ENCODE measurements at regions not wholly inside any gene's neighbourhood (a gene's known extent, or its start where the extent isn't known, plus 50 kb on each side); places are given as distances from the start of the nearest gene placed in this dataset.
A peak's percentile ranks its signal among the peaks of the same experiment; 100 is the strongest.

GRCh38 chr13:90869580-90869979, 477.9 kb upstream of the MIR17HG start:
- ChIA-PET CTCF (ENCODE audit: low intra/inter-chr PET ratio) (interaction anchor here (1.1 kb wide), 1 partner anchor 148 kb away, joined by 3 read pairs; no protein-coding TSS in a partner anchor), POLR2A (no interaction called here)
- DNase-seq (ENCODE audit: extremely low read depth in 1 of 4, low spot score in 3 of 4) (no peak), FAIRE-seq (no peak), ATAC-seq (no peak)
- H2AFZ ChIP-seq (ENCODE audit: low read depth, low read length), result no peak overlapping the region
- no peaks in the 10 kb centered on the region for H3K9me1 ChIP-seq (ENCODE audit: control insufficient read depth, insufficient read depth, low read length)
- no peaks in the 10 kb centered on the region for H3K27me3 ChIP-seq (ENCODE audit: control insufficient read depth in 2 of 2, insufficient read depth in 2 of 2, low read length in 2 of 2)
- H3K4me1 ChIP-seq (replicated peaks in 1 of 2; ENCODE audit: control insufficient read depth in 2 of 2, insufficient read depth in 2 of 2, low read length in 2 of 2), result no peaks in the 10 kb centered on the region
- TF ChIP-seq CC2D1A (IDR thresholded peaks at IDR 0.05) (no peak), ZNF639 (CRISPR knock-in tag; conservative IDR thresholded peaks at IDR 0.05 in 1 of 2, IDR thresholded peaks at IDR 0.05 in 1 of 2) (0 out of 4 replicates have a peak, but pooled peaks of 1 of the 2 experiments have one; percentile 35), ZNF184 (CRISPR knock-in tag; IDR thresholded peaks at IDR 0.05) (0 out of 2 replicates have a peak, but pooled peaks have one; percentile 54), TAL1 (IDR thresholded peaks at IDR 0.05) (no peak), MYNN (IDR thresholded peaks at IDR 0.05) (no peak), MYNN (CRISPR knock-in tag; IDR thresholded peaks at IDR 0.05) (0 out of 2 replicates have a peak, but pooled peaks have one; percentile 32), GTF2A2 (tag; IDR thresholded peaks at IDR 0.05) (0 out of 2 replicates have a peak, but pooled peaks have one; percentile 15), MAFG (tag; conservative IDR thresholded peaks at IDR 0.05) (no peak), RAD51 (IDR thresholded peaks at IDR 0.05; ENCODE audit: borderline replicate concordance, low read depth) (no peak), STAG1 (CRISPR knock-in tag; IDR thresholded peaks at IDR 0.05; ENCODE audit: borderline replicate concordance) (no peak)
- intact Hi-C loops (cut with micrococcal nuclease), result loop anchor here (5.0 to 10.0 kb wide), 3 partner anchors 148 to 1825 kb away; no protein-coding TSS in a partner anchor
- no TSS peak for BruUV-seq (replicated peaks)
- no peak overlapping the region for H3K4me2 ChIP-seq (ENCODE audit: insufficient read depth, low read length)
- no peaks in the 10 kb centered on the region for H3K79me2 ChIP-seq (ENCODE audit: control insufficient read depth, insufficient read depth, low read length)
- H3K4me3 ChIP-seq, result no peak overlapping the region
- no peaks in the 10 kb centered on the region for H3K36me3 ChIP-seq (ENCODE audit: control insufficient read depth, insufficient read depth, low read length)
- H3K9me3 ChIP-seq (replicated peaks; ENCODE audit: control insufficient read depth, insufficient read depth, low read depth, low read length), result no peaks in the 10 kb centered on the region; the same call in 1 of the 2 replicates
- in situ Hi-C loops (cut with MboI), result no loop called here
- no peak overlapping the region for H3K9ac ChIP-seq (ENCODE audit: insufficient read depth in 1 of 2, low read depth in 2 of 2, low read length in 2 of 2)
- H3K27ac ChIP-seq (ENCODE audit: extremely low read depth, low read depth, low read length), result no peak overlapping the region
- WGBS (ENCODE audit: insufficient coverage, low coverage, missing lambda C conversion rate), result 0% methylated on average over 2 of the region's 2 CpGs
- H4K20me1 ChIP-seq (replicated peaks; ENCODE audit: control insufficient read depth, insufficient read depth, low read length), result no peaks in the 10 kb centered on the region

Measured in K562 (cell line).